ENCODE measurements at regions not wholly inside any gene's neighbourhood (a gene's known extent, or its start where the extent isn't known, plus 50 kb on each side); places are given as distances from the start of the nearest gene placed in this dataset.

GRCh38 chr3:177595530-177596188 lies 398.4 kb upstream of the TBL1XR1 start:
- Histone ChIP-seq H3K27ac (ENCODE audit: low read depth, low read length) (no peak overlapping the region), H3K4me1 (ENCODE audit: insufficient read depth, low read length) (peaks cover 67% of the 10 kb centered on the region), H3K27me3 (ENCODE audit: insufficient read depth, low read length, poor library complexity, severe bottlenecking) (no peaks in the 10 kb centered on the region), H3K36me3 (ENCODE audit: insufficient read depth, low read length) (no peaks in the 10 kb centered on the region), H3K9me3 (ENCODE audit: low read length) (no peaks in the 10 kb centered on the region), H3K4me3 (ENCODE audit: low read length) (no peak overlapping the region)
- DNase-seq = no peak
- Mint-ChIP-seq H3K4me3 (peak overlapping the region in 5 of 7 donors; percentile 4 to 33 (median 6)), H3K27ac (peak overlapping the region in 7 of 8 donors; percentile 0 to 94 (median 61)), H3K27me3 (no peaks in the 10 kb centered on the region), H3K36me3 (no peaks in the 10 kb centered on the region), H3K4me1 (peaks cover 81 to 92% (median 88%) of the 10 kb centered on the region in 3 donors), H3K9me3 (no peaks in the 10 kb centered on the region)
- ChIA-PET CTCF (no interaction called here), POLR2A (no interaction called here)

- DNase-seq = no peak
- peaks cover 67% of the 10 kb centered on the region for H3K4me1 ChIP-seq (ENCODE audit: insufficient read depth, low read length)
- H3K27ac Mint-ChIP-seq = peak overlapping the region in 7 of 8 donors; percentile 21 to 94 (median 61)
- no peaks in the 10 kb centered on the region for H3K27me3 ChIP-seq (ENCODE audit: insufficient read depth, low read length, poor library complexity, severe bottlenecking)
- peaks cover 80 to 92% (median 88%) of the 10 kb centered on the region in 3 donors for H3K4me1 Mint-ChIP-seq
- POLR2A ChIA-PET = interaction anchor here (0.6 to 2.3 kb wide), 2 partner anchors 10 to 398 kb away, joined by 3 to 13 read pairs; partner anchors contain the start of gene TBL1XR1
- H3K36me3 ChIP-seq (ENCODE audit: insufficient read depth, low read length) = no peaks in the 10 kb centered on the region
- no peaks in the 10 kb centered on the region for H3K9me3 Mint-ChIP-seq
- no peaks in the 10 kb centered on the region for H3K9me3 ChIP-seq (ENCODE audit: low read length)
- H3K4me3 ChIP-seq (ENCODE audit: low read length) = no peak overlapping the region
- no peaks in the 10 kb centered on the region for H3K27me3 Mint-ChIP-seq
- CTCF ChIA-PET = interaction anchor here (3.2 kb wide), 1 partner anchor 236 kb away, joined by 14 read pairs; no protein-coding TSS in a partner anchor
- peak overlapping the region in 3 of 7 donors; percentile 20 to 47 (median 40) for H3K4me3 Mint-ChIP-seq
- H3K27ac ChIP-seq (ENCODE audit: low read depth, low read length) = no peak overlapping the region
- no peaks in the 10 kb centered on the region for H3K36me3 Mint-ChIP-seq
Observed at GRCh38 chr3:177596248-177596815, 399.1 kb upstream of the TBL1XR1 start.

GRCh38 chr3:177596816-177597271 lies 399.6 kb upstream of the TBL1XR1 start:
- Mint-ChIP-seq H3K27me3 (no peaks in the 10 kb centered on the region), H3K9me3 (no peaks in the 10 kb centered on the region), H3K36me3 (no peaks in the 10 kb centered on the region), H3K27ac (peak overlapping the region; percentile 75 to 97 (median 94)), H3K4me1 (peaks cover 78 to 91% (median 88%) of the 10 kb centered on the region in 3 donors), H3K4me3 (peak overlapping the region in 6 of 7 donors; percentile 41 to 78 (median 74))
- ChIA-PET POLR2A (interaction anchor here (0.6 to 2.3 kb wide), 2 partner anchors 10 to 399 kb away, joined by 3 to 13 read pairs; partner anchors contain the start of gene TBL1XR1), CTCF (interaction anchor here (3.2 kb wide), 1 partner anchor 236 kb away, joined by 14 read pairs; no protein-coding TSS in a partner anchor)
- Histone ChIP-seq H3K9me3 (ENCODE audit: low read length) (no peaks in the 10 kb centered on the region), H3K27ac (ENCODE audit: low read depth, low read length) (no peak overlapping the region), H3K4me3 (ENCODE audit: low read length) (peak overlapping the region; percentile 7), H3K27me3 (ENCODE audit: insufficient read depth, low read length, poor library complexity, severe bottlenecking) (no peaks in the 10 kb centered on the region), H3K36me3 (ENCODE audit: insufficient read depth, low read length) (no peaks in the 10 kb centered on the region), H3K4me1 (ENCODE audit: insufficient read depth, low read length) (peaks cover 62% of the 10 kb centered on the region)
- no peak for DNase-seq

- H3K4me1 Mint-ChIP-seq = peaks cover 81 to 91% (median 88%) of the 10 kb centered on the region in 3 donors
- Histone ChIP-seq H3K36me3 (ENCODE audit: insufficient read depth, low read length) (no peaks in the 10 kb centered on the region), H3K4me3 (ENCODE audit: low read length) (peak overlapping the region; percentile 7), H3K4me1 (ENCODE audit: insufficient read depth, low read length) (peaks cover 59% of the 10 kb centered on the region), H3K27ac (ENCODE audit: low read depth, low read length) (peak overlapping the region; percentile 33), H3K9me3 (ENCODE audit: low read length) (no peaks in the 10 kb centered on the region), H3K27me3 (ENCODE audit: insufficient read depth, low read length, poor library complexity, severe bottlenecking) (no peaks in the 10 kb centered on the region)
- H3K4me3 Mint-ChIP-seq = peak overlapping the region; percentile 4 to 78 (median 72)
- ChIA-PET CTCF (interaction anchor here (0.7 to 3.2 kb wide), 4 partner anchors 11 to 237 kb away, joined by 3 to 14 read pairs (median 4); no protein-coding TSS in a partner anchor), POLR2A (interaction anchor here (0.6 to 2.3 kb wide), 7 partner anchors 9 to 399 kb away, joined by 3 to 13 read pairs (median 3); partner anchors contain the start of gene TBL1XR1)
- peak in 4 of 5 donors; percentile 16 to 62 (median 51) for DNase-seq
- no peaks in the 10 kb centered on the region for H3K36me3 Mint-ChIP-seq
- H3K27me3 Mint-ChIP-seq = no peaks in the 10 kb centered on the region
- no peaks in the 10 kb centered on the region for H3K9me3 Mint-ChIP-seq
- H3K27ac Mint-ChIP-seq = peak overlapping the region; percentile 75 to 97 (median 94)
Observed at GRCh38 chr3:177597311-177598096, 400.2 kb upstream of the TBL1XR1 start.

- Histone ChIP-seq H3K27ac (ENCODE audit: low read depth, low read length) (peak overlapping the region; percentile 33), H3K27me3 (ENCODE audit: insufficient read depth, low read length, poor library complexity, severe bottlenecking) (no peaks in the 10 kb centered on the region), H3K9me3 (ENCODE audit: low read length) (no peaks in the 10 kb centered on the region), H3K36me3 (ENCODE audit: insufficient read depth, low read length) (no peaks in the 10 kb centered on the region), H3K4me3 (ENCODE audit: low read length) (peak overlapping the region; percentile 7), H3K4me1 (ENCODE audit: insufficient read depth, low read length) (peaks cover 63% of the 10 kb centered on the region)
- H3K9me3 Mint-ChIP-seq = no peaks in the 10 kb centered on the region
- no peaks in the 10 kb centered on the region for H3K36me3 Mint-ChIP-seq
- DNase-seq = no peak
- H3K27me3 Mint-ChIP-seq = no peaks in the 10 kb centered on the region
- CTCF ChIA-PET = interaction anchor here (0.7 to 3.2 kb wide), 4 partner anchors 10 to 238 kb away, joined by 3 to 14 read pairs (median 4); no protein-coding TSS in a partner anchor
- H3K4me1 Mint-ChIP-seq = peaks cover 88 to 96% (median 94%) of the 10 kb centered on the region in 3 donors
- H3K4me3 Mint-ChIP-seq = peak overlapping the region; percentile 4 to 78 (median 72)
- H3K27ac Mint-ChIP-seq = peak overlapping the region; percentile 75 to 97 (median 94)
- POLR2A ChIA-PET = interaction anchor here (0.6 to 2.3 kb wide), 8 partner anchors 13 to 400 kb away, joined by 3 to 13 read pairs (median 3); partner anchors contain the start of gene TBL1XR1
Observed at GRCh38 chr3:177598097-177598833, 401.0 kb upstream of the TBL1XR1 start.

- peak overlapping the region in 5 of 7 donors; percentile 24 to 75 (median 42) for H3K4me3 Mint-ChIP-seq
- peak overlapping the region in 7 of 8 donors; percentile 24 to 81 (median 63) for H3K27ac Mint-ChIP-seq
- ChIA-PET CTCF (interaction anchor here (0.7 to 3.2 kb wide), 2 partner anchors 9 to 239 kb away, joined by 3 to 14 read pairs; no protein-coding TSS in a partner anchor), POLR2A (interaction anchor here (0.8 kb wide), 1 partner anchor 48 kb away, joined by 3 read pairs; no protein-coding TSS in a partner anchor)
- Histone ChIP-seq H3K4me1 (ENCODE audit: insufficient read depth, low read length) (peaks cover 66% of the 10 kb centered on the region), H3K36me3 (ENCODE audit: insufficient read depth, low read length) (no peaks in the 10 kb centered on the region), H3K27ac (ENCODE audit: low read depth, low read length) (no peak overlapping the region), H3K9me3 (ENCODE audit: low read length) (no peaks in the 10 kb centered on the region), H3K27me3 (ENCODE audit: insufficient read depth, low read length, poor library complexity, severe bottlenecking) (no peaks in the 10 kb centered on the region), H3K4me3 (ENCODE audit: low read length) (no peak overlapping the region)
- H3K27me3 Mint-ChIP-seq = no peaks in the 10 kb centered on the region
- H3K4me1 Mint-ChIP-seq = peaks cover 87 to 94% (median 92%) of the 10 kb centered on the region in 3 donors
- DNase-seq = no peak
- H3K36me3 Mint-ChIP-seq = no peaks in the 10 kb centered on the region
- no peaks in the 10 kb centered on the region for H3K9me3 Mint-ChIP-seq
Observed at GRCh38 chr3:177599326-177599725, 402.0 kb upstream of the TBL1XR1 start.

- Histone ChIP-seq H3K4me1 (ENCODE audit: insufficient read depth, low read length) (peaks cover 66% of the 10 kb centered on the region), H3K27me3 (ENCODE audit: insufficient read depth, low read length, poor library complexity, severe bottlenecking) (no peaks in the 10 kb centered on the region), H3K27ac (ENCODE audit: low read depth, low read length) (no peak overlapping the region), H3K4me3 (ENCODE audit: low read length) (no peak overlapping the region), H3K9me3 (ENCODE audit: low read length) (no peaks in the 10 kb centered on the region), H3K36me3 (ENCODE audit: insufficient read depth, low read length) (no peaks in the 10 kb centered on the region)
- Mint-ChIP-seq H3K4me1 (peaks cover 84 to 90% (median 88%) of the 10 kb centered on the region in 3 donors), H3K9me3 (no peaks in the 10 kb centered on the region), H3K27me3 (no peaks in the 10 kb centered on the region), H3K27ac (peak overlapping the region in 7 of 8 donors; percentile 2 to 81 (median 24)), H3K36me3 (peaks cover 0 to 1% (median under 1%) of the 10 kb centered on the region in 3 donors), H3K4me3 (no peak overlapping the region)
- DNase-seq = no peak
- POLR2A ChIA-PET = no interaction called here
- CTCF ChIA-PET = no interaction called here
Observed at GRCh38 chr3:177599837-177600236, 402.6 kb upstream of the TBL1XR1 start.

Data from CD8-positive, alpha-beta memory T cell (primary cell).